Thoracic aorta (tissue), 2 donors: ENCODE measurements at regions not wholly inside any gene's neighbourhood (a gene's known extent, or its start where the extent isn't known, plus 50 kb on each side); places are given as distances from the start of the nearest gene placed in this dataset.
A peak's percentile ranks its signal among the peaks of the same experiment; 100 is the strongest.
"Not testable (repeated sequence)": the region's sequence is repeated elsewhere in the genome, so short reads cannot be mapped to it uniquely, and the experiment has no call there.

Source experiments
- ATAC-seq: fragments of 150-250 bp; one replicate; pipeline ENCODE4 v1.8.0; 2017; ENCODE audit warnings: low read depth; ENCODE audit not compliant: insufficient number of reproducible peaks, low FRiP score
- DNase-seq: peaks from one replicate; pipeline ENCODE4 v3.0.0-alpha.2; 2020; ENCODE audit warnings: low spot score
- H3K27ac ChIP-seq, 2 donors: fragments of 200-600 bp; sonication (generic); 1 replicate in 1 of 2; 2 replicates in 1 of 2; pipeline ENCODE4 v1.5.1; 2016; ENCODE audit warnings: mild to moderate bottlenecking in 2 of 2, moderate library complexity in 2 of 2
- H3K27me3 ChIP-seq: fragments of 200-600 bp; sonication (generic); replicated peaks from 2 replicates; pipeline ENCODE4 v1.6.0; 2016; ENCODE audit warnings: mild to moderate bottlenecking; ENCODE audit not compliant: insufficient read depth
- H3K36me3 ChIP-seq: fragments of 200-600 bp; sonication (generic); one replicate; pipeline ENCODE4 v1.5.1; 2016
- H3K4me1 ChIP-seq, 2 donors: fragments of 200-600 bp; sonication (generic); 1 replicate in 1 of 2; 2 replicates in 1 of 2; pipeline versions ENCODE4 v1.5.1 to v1.6.0; 2016; ENCODE audit warnings: low read depth in 2 of 2, mild to moderate bottlenecking in 1 of 2; ENCODE audit not compliant: control insufficient read depth in 1 of 2
- H3K4me3 ChIP-seq: fragments of 200-600 bp; sonication (generic); 2 replicates; pipeline ENCODE4 v1.5.1; 2016; ENCODE audit warnings: mild to moderate bottlenecking
- H3K9me3 ChIP-seq: fragments of 200-600 bp; sonication (generic); 2 replicates; pipeline ENCODE4 v1.5.1; 2016
- TF ChIP-seq, protein P1 (sequence below): fragments of 200-600 bp; sonication (generic); IDR thresholded peaks from one replicate; pipeline ENCODE4 v1.5.1; 2019; ENCODE audit warnings: antibody characterized with exemption

DNA sequence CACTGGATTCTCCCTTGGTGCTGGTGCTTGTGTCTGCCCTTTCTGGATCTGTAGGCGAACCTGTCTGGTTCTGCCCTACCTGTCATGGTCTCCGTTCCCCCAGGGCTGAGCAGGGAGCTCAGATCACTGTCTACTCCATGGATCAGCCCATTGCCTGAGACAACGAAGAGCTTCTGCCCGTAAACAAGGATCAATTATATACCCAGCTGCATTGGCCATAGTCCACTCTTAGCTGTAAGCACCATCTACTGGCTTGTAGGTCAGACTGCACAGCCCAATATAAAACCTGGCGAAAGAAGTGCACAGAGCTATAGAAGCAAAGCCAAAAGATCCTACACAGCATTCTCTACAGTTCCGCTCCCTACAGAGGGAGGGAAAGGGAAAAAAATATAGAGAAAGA, 181.5 kb upstream of the RPS23 start:
- H3K9me3 ChIP-seq: peaks cover 4% of the 10 kb centered on the region
- TF ChIP-seq, protein P1, sequence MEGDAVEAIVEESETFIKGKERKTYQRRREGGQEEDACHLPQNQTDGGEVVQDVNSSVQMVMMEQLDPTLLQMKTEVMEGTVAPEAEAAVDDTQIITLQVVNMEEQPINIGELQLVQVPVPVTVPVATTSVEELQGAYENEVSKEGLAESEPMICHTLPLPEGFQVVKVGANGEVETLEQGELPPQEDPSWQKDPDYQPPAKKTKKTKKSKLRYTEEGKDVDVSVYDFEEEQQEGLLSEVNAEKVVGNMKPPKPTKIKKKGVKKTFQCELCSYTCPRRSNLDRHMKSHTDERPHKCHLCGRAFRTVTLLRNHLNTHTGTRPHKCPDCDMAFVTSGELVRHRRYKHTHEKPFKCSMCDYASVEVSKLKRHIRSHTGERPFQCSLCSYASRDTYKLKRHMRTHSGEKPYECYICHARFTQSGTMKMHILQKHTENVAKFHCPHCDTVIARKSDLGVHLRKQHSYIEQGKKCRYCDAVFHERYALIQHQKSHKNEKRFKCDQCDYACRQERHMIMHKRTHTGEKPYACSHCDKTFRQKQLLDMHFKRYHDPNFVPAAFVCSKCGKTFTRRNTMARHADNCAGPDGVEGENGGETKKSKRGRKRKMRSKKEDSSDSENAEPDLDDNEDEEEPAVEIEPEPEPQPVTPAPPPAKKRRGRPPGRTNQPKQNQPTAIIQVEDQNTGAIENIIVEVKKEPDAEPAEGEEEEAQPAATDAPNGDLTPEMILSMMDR: no peak
- H3K36me3 ChIP-seq: no peaks in the 10 kb centered on the region
- ATAC-seq: no peak
- H3K4me1 ChIP-seq: no peaks in the 10 kb centered on the region
- H3K27me3 ChIP-seq: no peaks in the 10 kb centered on the region
- no peak for DNase-seq
- no peak overlapping the region for H3K4me3 ChIP-seq
- H3K27ac ChIP-seq: no peak overlapping the region

DNA sequence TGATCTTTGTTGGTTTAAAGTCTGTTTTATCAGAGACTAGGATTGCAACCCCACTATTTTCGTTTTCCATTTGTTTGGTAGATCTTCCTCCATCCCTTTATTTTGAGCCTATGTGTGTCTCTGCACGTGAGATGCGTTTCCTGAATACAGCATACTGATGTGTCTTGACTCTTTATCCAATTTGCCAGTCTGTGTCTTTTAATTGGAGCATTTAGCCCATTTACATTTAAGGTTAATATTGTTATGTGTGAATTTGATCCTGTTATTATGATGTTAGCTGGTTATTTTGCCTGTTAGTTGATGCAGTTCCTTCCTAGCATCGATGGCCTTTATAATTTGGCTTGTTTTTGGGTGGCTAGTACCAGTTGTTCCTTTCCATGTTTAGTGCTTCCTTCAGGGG, 177.2 kb upstream of the RPS23 start:
- ATAC-seq, H3K4me1 ChIP-seq, H3K27me3 ChIP-seq, H3K36me3 ChIP-seq, H3K27ac ChIP-seq, H3K9me3 ChIP-seq, H3K4me3 ChIP-seq, DNase-seq: not testable (repeated sequence)

DNA sequence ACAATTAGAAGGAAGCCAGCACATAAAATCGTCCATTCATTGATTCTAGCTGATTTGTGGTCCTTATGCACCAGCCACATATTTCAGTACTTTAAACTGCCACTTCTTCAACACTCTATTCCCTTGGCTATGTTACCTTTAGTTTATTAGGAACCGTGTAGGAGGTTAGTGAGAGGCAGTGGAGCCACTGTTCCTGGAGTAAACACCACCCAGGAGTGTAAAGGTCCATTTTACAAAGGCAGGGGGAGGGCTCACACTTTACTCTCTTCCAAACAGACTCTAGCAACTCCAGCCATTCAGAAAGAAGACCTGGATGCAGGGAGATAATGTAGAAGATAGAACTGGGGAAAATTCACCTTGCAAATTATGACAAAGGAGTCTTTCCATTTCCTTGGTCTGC, 170.2 kb upstream of the RPS23 start:
- no peaks in the 10 kb centered on the region for H3K36me3 ChIP-seq
- H3K4me1 ChIP-seq: peaks cover 11 to 30% of the 10 kb centered on the region in 2 donors
- no peak for DNase-seq
- no peak for ATAC-seq
- no peaks in the 10 kb centered on the region for H3K27me3 ChIP-seq
- H3K27ac ChIP-seq: no peak overlapping the region
- no peak overlapping the region for H3K4me3 ChIP-seq
- TF ChIP-seq, protein P1: no peak
- no peaks in the 10 kb centered on the region for H3K9me3 ChIP-seq

DNA sequence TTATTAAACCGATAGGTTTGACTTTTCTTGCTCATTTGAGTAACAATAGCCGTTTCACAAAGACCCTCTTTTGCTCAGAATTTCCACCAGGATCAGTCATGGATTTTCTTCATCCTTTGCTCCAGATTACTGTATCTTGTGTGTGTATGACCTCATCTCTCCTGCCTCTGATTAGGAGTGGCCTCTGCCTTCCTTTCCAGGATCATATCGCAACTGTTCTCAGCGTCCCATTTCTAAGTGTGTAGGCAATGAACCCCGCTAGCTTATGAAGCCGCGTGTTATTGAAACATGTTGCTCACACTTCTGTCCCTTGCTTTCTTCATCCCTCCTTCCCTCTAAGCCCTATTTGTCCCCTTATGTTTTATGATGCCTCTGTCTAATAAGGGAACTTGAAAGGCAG, 169.8 kb upstream of the RPS23 start:
- ATAC-seq: no peak

DNA sequence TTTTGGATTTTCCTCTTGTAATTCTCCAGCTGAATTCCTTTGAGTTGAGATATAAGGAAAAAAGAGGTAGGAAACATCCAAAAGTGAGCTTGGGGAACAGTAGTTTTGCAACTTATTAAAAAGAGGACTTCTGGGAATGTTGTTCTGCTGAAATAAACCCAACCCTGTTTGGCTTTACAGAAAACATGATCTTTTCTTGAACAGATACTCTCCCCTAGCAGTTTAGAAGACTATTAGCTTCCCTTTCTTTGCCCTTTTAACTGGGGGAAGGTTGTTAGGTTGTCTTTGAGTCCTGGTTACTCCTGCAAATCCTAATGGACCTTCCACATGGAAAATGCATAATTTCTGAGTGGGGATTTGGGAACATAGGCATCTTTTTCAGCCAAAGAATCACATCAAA, 168.7 kb upstream of the RPS23 start:
- ATAC-seq (no peak), DNase-seq (no peak)
- no peaks in the 10 kb centered on the region for H3K36me3 ChIP-seq
- peak overlapping the region in 1 of 2 donors; percentile 22 for H3K27ac ChIP-seq
- peaks cover 11 to 30% of the 10 kb centered on the region in 2 donors for H3K4me1 ChIP-seq
- H3K27me3 ChIP-seq: no peaks in the 10 kb centered on the region
- H3K4me3 ChIP-seq: no peak overlapping the region
- TF ChIP-seq, protein P1: no peak
- H3K9me3 ChIP-seq: no peaks in the 10 kb centered on the region

More for the DNA sequence above, 169.8 kb upstream of the RPS23 start:
- H3K4me1 ChIP-seq: peaks cover 11 to 30% of the 10 kb centered on the region in 2 donors
- DNase-seq: no peak
- H3K27me3 ChIP-seq: no peaks in the 10 kb centered on the region
- no peaks in the 10 kb centered on the region for H3K36me3 ChIP-seq
- no peak overlapping the region for H3K27ac ChIP-seq
- H3K9me3 ChIP-seq: no peaks in the 10 kb centered on the region
- no peak overlapping the region for H3K4me3 ChIP-seq
- TF ChIP-seq, protein P1: no peak

DNA sequence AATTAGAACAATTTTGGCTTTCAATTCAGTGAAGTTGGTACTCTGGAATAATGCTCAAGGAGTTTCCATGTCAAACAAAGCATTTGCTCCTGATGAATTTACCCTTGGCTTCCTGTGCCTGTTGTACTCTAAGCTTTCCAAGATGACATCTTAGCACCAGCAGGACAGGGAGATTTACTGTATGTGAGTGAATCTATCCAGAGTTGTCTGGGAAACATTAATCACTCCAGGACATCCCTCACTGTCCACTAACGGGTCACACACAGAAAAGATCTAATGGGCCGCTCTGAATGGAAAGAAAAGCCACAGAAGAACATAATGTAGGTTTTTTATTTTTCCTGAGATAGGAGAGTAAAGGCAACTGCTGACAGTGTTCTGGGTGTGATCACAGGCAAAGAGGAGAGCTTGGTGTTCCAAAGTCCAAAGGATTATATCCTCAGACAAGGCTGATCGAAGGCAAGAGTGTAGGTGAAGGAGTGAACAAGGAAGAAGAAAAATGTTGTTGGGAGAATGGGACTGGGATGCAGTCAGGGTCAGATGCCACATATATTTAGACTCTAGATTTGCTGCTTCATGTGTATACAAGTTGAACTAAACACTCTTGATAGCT, 167.7 kb upstream of the RPS23 start:
- TF ChIP-seq, protein P1: no peak
- no peaks in the 10 kb centered on the region for H3K9me3 ChIP-seq
- ATAC-seq (no peak), DNase-seq (no peak)
- no peak overlapping the region for H3K27ac ChIP-seq
- no peak overlapping the region for H3K4me3 ChIP-seq
- H3K36me3 ChIP-seq: no peaks in the 10 kb centered on the region
- peaks cover 11 to 30% of the 10 kb centered on the region in 2 donors for H3K4me1 ChIP-seq
- no peaks in the 10 kb centered on the region for H3K27me3 ChIP-seq
